GM18517 (cell line): ENCODE measurements at regions not wholly inside any gene's neighbourhood (a gene's known extent, or its start where the extent isn't known, plus 50 kb on each side); places are given as distances from the start of the nearest gene placed in this dataset.
"Not testable (repeated sequence)": the region's sequence is repeated elsewhere in the genome, so short reads cannot be mapped to it uniquely, and the experiment has no call there.

ENCODE experiments used
- ATAC-seq: cut with Tn5 transposase; IDR thresholded peaks from one replicate; pipeline ENCODE4 v1.9.1; 2021; ENCODE audit warnings: mild to moderate bottlenecking, moderate library complexity; ENCODE audit not compliant: unreplicated experiment

GRCh38 chr5:125064621-125065438, 318.4 kb upstream of the ZNF608 start:
- ATAC-seq = no peak

GRCh38 chr5:125065741-125066140, 319.3 kb upstream of the ZNF608 start:
- no peak for ATAC-seq

- no peak for ATAC-seq
These were observed 324.5 kb upstream of the ZNF608 start for GRCh38 chr5:125070961-125071360.

- no peak for ATAC-seq
These were observed 326.7 kb upstream of the ZNF608 start for GRCh38 chr5:125073090-125073489.

GRCh38 chr5:125075567-125075966, 329.1 kb upstream of the ZNF608 start:
- ATAC-seq = no peak

- not testable (repeated sequence) for ATAC-seq
These were observed 332.6 kb upstream of the ZNF608 start for GRCh38 chr5:125079028-125079427.

- ATAC-seq = no peak
These were observed 334.7 kb upstream of the ZNF608 start for GRCh38 chr5:125081101-125081500.

- no peak for ATAC-seq
These were observed 337.5 kb upstream of the ZNF608 start for GRCh38 chr5:125083981-125084380.

GRCh38 chr5:125085797-125086505, 339.5 kb upstream of the ZNF608 start:
- no peak for ATAC-seq

- ATAC-seq = no peak
These were observed 342.2 kb upstream of the ZNF608 start for GRCh38 chr5:125088522-125089105.

- ATAC-seq = not testable (repeated sequence)
These were observed 345.7 kb upstream of the ZNF608 start for GRCh38 chr5:125092138-125092537.

GRCh38 chr5:125093776-125094175, 347.3 kb upstream of the ZNF608 start:
- ATAC-seq = no peak

GRCh38 chr5:125100342-125100741, 353.9 kb upstream of the ZNF608 start:
- no peak for ATAC-seq

GRCh38 chr5:125100951-125101350, 354.5 kb upstream of the ZNF608 start:
- no peak for ATAC-seq

- no peak for ATAC-seq
These were observed 357.0 kb upstream of the ZNF608 start for GRCh38 chr5:125103459-125103858.

- ATAC-seq = no peak
These were observed 359.8 kb upstream of the ZNF608 start for GRCh38 chr5:125106271-125106670.

- no peak for ATAC-seq
These were observed 360.4 kb upstream of the ZNF608 start for GRCh38 chr5:125106881-125107280.

GRCh38 chr5:125109293-125109692, 362.9 kb upstream of the ZNF608 start:
- ATAC-seq = no peak

GRCh38 chr5:125109816-125110215, 363.4 kb upstream of the ZNF608 start:
- ATAC-seq = no peak

GRCh38 chr5:125112196-125112595, 365.8 kb upstream of the ZNF608 start:
- ATAC-seq = no peak

GRCh38 chr5:125113328-125113727, 366.9 kb upstream of the ZNF608 start:
- peak; percentile 78 for ATAC-seq

GRCh38 chr5:125115195-125115525, 368.7 kb upstream of the ZNF608 start:
- no peak for ATAC-seq
